HG03575 (cell line): ENCODE measurements at regions not wholly inside any gene's neighbourhood (a gene's known extent, or its start where the extent isn't known, plus 50 kb on each side); places are given as distances from the start of the nearest gene placed in this dataset.
"Not testable (repeated sequence)": the region's sequence is repeated elsewhere in the genome, so short reads cannot be mapped to it uniquely, and the experiment has no call there.

Experiments
- ATAC-seq: cut with Tn5 transposase; IDR thresholded peaks from one replicate; pipeline ENCODE4 v1.9.1; 2021; ENCODE audit not compliant: unreplicated experiment, insufficient number of reproducible peaks, low FRiP score; ENCODE audit errors: extremely low read depth

DNA sequence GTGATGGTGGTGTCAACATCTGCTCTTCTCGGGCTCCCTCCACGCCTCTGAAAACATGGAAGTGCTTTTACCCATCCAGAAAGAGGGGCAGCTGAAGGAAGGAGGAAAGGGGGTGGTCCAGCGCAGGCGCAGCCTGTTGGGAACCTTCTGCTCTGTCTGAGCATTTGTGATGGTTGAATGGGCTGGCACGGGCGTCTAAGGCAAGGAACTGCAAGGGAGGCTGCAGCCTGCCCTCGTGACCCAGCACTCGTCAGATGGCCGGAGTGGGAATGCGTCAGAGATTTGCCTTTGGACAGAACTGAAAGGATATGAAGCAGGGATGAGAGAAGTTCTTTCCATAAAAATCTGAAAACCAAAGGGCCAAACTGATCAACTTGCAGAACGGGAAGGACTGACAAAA, 62.3 kb upstream of the PLGLB2 start:
- ATAC-seq = not testable (repeated sequence)

DNA sequence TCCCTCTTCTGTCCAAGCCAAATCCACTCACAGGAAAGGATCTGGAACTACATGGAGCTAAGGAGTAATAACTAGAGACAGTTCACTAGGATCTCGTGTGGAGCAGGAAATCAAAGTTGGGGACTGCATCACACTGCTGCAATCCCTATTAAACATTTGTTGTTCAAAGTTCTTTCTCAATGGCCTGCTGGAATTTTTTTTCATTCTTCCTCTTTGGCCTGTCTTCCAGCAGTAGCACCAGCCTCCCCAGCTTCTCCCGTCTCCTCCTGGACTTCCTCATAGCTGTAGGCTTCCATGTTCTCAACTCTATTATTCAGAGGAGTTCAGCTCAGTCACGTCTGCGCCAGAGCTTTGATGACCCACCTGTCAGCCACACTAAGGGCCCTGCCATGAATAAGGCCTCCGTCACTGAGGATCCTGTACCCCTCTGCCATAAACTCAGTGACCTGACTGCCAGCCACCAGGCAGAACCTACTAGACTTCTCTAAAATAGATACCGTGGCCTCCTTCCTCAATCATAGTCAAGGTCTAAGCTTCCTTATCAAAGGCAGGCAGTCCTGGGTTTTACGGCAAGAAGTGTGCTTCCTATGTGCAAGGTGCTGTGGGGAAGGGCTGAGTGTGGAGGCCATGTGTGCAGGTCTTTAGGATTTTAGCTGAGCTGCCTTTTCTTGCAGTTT, 60.9 kb upstream of the PLGLB2 start:
- ATAC-seq = not testable (repeated sequence)

DNA sequence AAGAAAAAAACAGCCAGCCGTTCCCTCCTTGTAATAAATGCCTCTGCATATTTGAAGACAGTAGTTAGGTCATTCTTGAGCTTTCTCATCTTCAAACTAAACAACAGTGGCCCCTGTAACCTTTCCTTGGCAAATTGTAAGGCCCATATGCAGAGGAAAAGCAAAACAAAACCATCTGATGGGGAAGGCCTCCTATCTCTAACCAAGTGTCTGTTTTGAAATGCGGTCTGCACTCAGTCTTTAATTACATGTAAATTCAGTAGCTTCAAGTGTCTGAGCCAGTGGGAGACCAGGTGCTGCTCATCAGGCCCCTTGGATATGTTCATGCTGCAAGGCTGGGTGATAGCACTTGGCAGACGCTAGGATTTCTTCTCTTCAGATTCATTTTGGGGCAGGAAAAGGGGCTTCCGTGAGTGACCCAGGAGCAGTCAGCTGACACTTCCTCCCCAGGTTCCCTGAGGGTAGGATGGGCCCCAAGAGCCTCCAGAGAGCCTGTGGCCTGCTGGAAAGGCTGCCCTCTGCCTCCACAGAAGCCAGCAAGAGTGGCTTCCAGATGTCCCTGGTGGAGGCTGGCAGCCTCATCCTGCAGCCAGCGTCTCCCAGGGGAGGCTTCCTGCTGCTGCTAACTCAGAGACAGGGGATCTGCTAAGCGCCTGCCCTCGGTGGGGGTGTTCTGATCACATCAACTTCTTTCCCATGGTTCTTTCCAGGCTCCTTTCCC, 60.2 kb upstream of the PLGLB2 start:
- not testable (repeated sequence) for ATAC-seq

DNA sequence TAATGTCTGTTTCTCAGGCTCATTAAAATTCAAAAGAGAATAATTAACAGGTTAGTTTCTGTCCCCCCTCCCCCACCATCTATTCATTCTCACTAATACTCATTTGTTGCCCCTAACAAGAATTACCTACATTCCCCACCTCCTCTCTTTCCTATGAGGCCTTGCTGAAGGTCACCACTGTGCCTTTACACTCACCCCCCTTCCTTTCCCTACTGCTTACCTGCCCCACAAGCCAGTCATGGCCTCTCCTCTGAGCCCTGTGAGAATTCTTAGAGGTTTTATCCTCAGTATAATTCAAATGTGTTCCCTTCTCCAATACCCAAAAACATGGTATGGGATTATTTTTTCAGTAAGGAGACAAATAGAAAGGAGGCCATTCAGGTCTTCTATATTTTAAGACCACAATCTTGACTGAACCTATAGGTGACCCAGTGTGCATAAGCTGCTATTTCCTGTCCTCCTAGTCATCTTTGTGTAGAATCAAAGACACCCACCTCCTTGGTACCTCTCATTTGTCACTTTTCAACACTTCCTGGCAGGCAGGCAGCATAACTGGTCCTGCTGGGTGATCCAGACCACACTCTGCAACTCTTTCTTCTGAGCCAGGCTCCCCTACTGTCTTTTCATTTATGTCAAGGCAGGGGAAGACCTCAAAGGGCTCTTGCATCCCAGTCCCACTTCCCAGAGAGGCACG, 55.8 kb upstream of the PLGLB2 start:
- ATAC-seq = not testable (repeated sequence)

DNA sequence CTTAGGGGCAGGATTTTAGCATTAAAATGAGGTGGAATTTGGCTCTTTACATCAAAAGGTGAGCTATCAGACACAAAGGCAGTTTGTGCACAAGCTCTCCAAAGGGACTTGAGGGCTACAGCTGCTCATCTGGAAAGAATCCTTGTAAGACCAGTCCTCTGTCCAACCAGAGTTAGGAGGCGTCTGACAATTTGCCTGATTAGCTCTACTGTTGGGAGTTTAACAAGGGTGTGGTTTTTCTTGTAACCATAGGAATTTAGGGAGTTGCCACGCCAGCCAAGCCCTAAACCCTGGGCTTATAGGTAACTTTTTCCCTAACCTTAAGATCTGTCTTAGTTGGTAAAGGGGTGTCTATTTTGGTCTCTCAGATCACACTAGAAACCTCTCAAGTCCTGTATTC, 55.0 kb upstream of the PLGLB2 start:
- ATAC-seq = not testable (repeated sequence)

DNA sequence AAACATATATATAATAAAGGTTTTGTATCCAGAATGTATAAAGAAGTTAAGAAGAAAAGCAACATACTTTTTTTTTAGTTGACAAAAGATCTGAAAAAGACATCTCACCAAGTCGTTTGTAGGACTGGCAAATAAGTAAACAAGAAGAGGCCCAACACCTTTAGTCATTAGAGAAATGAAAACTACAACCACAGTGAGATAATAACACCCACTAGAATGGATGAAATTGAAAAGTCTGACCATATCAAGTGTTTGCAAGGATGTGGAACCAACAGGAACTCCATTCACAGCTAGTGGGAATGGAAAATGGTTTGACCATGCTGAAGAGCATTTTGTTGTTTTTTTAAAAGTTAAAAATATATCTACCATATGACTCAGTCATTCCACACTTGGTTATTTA, 54.0 kb upstream of the PLGLB2 start:
- ATAC-seq = not testable (repeated sequence)

DNA sequence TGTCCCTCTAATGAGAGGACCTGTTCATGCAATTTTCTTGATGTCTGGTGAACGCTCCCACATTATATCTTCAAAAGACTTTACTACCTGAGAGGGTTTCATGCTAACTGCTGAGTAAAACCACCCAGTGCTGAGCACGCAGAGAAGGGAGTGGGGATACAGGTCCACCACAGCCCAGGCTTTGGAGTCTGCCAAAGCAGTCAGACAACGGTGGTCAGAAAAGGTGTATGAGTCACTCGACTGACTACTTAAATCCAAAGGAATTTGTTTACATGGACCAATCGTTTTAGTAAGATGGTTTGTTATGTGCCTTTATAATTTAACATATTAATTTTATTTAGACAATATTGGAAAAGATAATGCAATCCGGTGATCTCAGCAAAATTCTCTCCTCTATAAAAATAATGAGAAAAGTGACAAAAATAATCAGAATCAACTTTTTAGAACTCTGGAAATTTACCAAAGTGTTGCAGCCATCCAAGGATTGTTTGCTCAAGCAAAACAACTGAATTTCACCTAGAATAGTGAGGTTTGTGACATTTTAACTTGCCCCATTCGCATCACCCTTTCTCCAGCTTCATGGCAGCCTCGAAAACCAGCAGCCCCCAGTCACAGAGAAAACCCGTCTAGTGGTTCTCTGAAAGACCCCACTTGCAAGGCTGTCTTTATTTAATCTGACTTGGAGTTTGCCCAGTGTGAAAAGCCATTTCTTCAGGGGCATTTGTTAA, 52.1 kb upstream of the PLGLB2 start:
- not testable (repeated sequence) for ATAC-seq
